Endothelial cell (in vitro differentiated cells): ENCODE measurements at regions not wholly inside any gene's neighbourhood (a gene's known extent, or its start where the extent isn't known, plus 50 kb on each side); places are given as distances from the start of the nearest gene placed in this dataset.

Experiments
- DNase-seq: peaks from one replicate; pipeline ENCODE4 v3.0.0; 2021; ENCODE audit warnings: low spot score
- H3K27ac Mint-ChIP-seq: one replicate; pipeline ENCODE4 v1.8.0; 2021; ENCODE audit warnings: mixed read lengths, inconsistent platforms; ENCODE audit not compliant: unreplicated experiment
- H3K27me3 Mint-ChIP-seq: one replicate; pipeline ENCODE4 v1.8.0; 2021; ENCODE audit warnings: mild to moderate bottlenecking, moderate library complexity, mixed read lengths, inconsistent platforms; ENCODE audit not compliant: unreplicated experiment
- H3K36me3 Mint-ChIP-seq: one replicate; pipeline ENCODE4 v1.8.0; 2021; ENCODE audit warnings: mild to moderate bottlenecking, low read depth, mixed read lengths, inconsistent platforms; ENCODE audit not compliant: unreplicated experiment
- H3K4me1 Mint-ChIP-seq: one replicate; pipeline ENCODE4 v1.8.0; 2021; ENCODE audit warnings: mild to moderate bottlenecking, mixed read lengths, inconsistent platforms; ENCODE audit not compliant: unreplicated experiment
- H3K4me3 Mint-ChIP-seq: one replicate; pipeline ENCODE4 v1.8.0; 2021; ENCODE audit warnings: mild to moderate bottlenecking, mixed read lengths, inconsistent platforms; ENCODE audit not compliant: unreplicated experiment
- H3K9me3 Mint-ChIP-seq: one replicate; pipeline ENCODE4 v1.8.0; 2021; ENCODE audit warnings: mixed read lengths, inconsistent platforms; ENCODE audit not compliant: unreplicated experiment
- TF ChIP-seq, protein P1 (sequence below): fragments of 200-600 bp; sonication (generic); IDR thresholded peaks from one replicate; pipeline ENCODE4 v1.5.0; 2021; ENCODE audit warnings: antibody characterized with exemption; ENCODE audit not compliant: unreplicated experiment

DNA sequence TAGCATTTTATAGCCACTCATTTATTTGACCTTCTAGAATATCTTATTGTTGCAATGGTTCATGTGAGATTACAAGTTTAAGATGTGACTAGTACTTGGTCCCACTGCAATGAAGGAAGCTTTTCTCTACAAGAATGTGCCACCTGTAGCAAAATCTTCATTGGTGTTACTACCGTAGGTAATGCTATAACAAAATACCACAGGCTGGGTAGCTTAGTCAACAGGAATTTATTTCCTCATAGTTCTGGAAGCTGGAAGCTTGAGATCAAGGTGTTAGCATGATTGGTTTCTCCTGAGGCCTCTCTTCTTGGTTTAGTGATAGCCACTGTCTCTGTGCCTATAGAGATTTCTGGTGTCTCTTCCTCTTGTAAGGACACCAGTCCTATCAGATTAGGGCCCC, 441.0 kb downstream of the GPM6A start:
- Mint-ChIP-seq H3K36me3 (no peaks in the 10 kb centered on the region), H3K4me3 (no peak overlapping the region), H3K4me1 (no peaks in the 10 kb centered on the region), H3K9me3 (no peaks in the 10 kb centered on the region), H3K27me3 (peaks cover 3% of the 10 kb centered on the region), H3K27ac (no peak overlapping the region)
- DNase-seq: no peak
- TF ChIP-seq, protein P1, sequence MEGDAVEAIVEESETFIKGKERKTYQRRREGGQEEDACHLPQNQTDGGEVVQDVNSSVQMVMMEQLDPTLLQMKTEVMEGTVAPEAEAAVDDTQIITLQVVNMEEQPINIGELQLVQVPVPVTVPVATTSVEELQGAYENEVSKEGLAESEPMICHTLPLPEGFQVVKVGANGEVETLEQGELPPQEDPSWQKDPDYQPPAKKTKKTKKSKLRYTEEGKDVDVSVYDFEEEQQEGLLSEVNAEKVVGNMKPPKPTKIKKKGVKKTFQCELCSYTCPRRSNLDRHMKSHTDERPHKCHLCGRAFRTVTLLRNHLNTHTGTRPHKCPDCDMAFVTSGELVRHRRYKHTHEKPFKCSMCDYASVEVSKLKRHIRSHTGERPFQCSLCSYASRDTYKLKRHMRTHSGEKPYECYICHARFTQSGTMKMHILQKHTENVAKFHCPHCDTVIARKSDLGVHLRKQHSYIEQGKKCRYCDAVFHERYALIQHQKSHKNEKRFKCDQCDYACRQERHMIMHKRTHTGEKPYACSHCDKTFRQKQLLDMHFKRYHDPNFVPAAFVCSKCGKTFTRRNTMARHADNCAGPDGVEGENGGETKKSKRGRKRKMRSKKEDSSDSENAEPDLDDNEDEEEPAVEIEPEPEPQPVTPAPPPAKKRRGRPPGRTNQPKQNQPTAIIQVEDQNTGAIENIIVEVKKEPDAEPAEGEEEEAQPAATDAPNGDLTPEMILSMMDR: no peak

DNA sequence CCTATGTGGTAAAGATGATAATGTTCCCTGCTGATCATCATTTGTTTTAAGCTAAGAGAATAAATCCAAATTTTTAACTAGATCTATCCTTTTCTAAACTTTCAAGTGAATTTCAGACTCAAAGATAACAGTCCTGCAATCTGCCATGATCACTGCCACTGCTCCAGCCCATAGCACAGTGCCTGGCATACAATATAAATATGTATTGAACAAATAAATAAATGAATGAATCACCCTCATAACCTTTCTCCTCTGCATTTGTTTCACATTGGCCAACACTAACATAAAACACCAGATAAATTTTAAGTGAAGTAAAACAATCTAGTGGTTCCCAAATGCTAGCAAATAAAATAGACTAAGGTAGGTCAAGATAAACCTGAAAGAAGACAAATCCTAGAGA, 439.0 kb downstream of the GPM6A start:
- Mint-ChIP-seq H3K4me1 (no peaks in the 10 kb centered on the region), H3K4me3 (no peak overlapping the region), H3K9me3 (no peaks in the 10 kb centered on the region), H3K27me3 (no peaks in the 10 kb centered on the region), H3K27ac (no peak overlapping the region), H3K36me3 (no peaks in the 10 kb centered on the region)
- no peak for DNase-seq
- TF ChIP-seq, protein P1: no peak

GRCh38 chr4:175374459-175374858, 437.6 kb downstream of the GPM6A start:
- DNase-seq: no peak
- TF ChIP-seq, protein P1: no peak
- Mint-ChIP-seq H3K27ac (no peak overlapping the region), H3K9me3 (no peaks in the 10 kb centered on the region), H3K36me3 (no peaks in the 10 kb centered on the region), H3K4me1 (no peaks in the 10 kb centered on the region), H3K27me3 (no peaks in the 10 kb centered on the region), H3K4me3 (no peak overlapping the region)

GRCh38 chr4:175376287-175376977, 435.6 kb downstream of the GPM6A start:
- Mint-ChIP-seq H3K27me3 (no peaks in the 10 kb centered on the region), H3K4me1 (no peaks in the 10 kb centered on the region), H3K9me3 (no peaks in the 10 kb centered on the region), H3K36me3 (no peaks in the 10 kb centered on the region), H3K4me3 (no peak overlapping the region), H3K27ac (no peak overlapping the region)
- no peak for DNase-seq
- TF ChIP-seq, protein P1: no peak

DNA sequence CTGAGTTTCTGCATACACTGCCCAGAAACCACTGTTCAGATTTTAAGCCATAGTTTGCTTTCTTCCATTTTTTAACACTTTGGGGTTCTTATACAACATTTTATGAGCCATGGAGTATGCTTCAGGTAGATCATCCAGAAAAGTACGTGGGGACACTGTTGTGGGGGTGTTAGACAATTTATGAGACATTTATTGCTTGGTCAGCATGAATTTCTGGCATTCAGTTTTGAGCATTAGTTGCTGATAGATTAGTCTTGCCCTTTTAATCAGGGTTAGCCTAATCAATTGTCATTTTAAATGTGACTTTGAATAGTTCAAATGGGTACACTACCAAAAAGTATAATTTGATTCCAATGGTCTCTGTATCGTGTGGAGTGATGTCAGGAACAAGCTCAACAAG, 434.9 kb downstream of the GPM6A start:
- H3K27ac Mint-ChIP-seq: no peak overlapping the region
- H3K4me1 Mint-ChIP-seq: no peaks in the 10 kb centered on the region
- no peaks in the 10 kb centered on the region for H3K27me3 Mint-ChIP-seq
- H3K4me3 Mint-ChIP-seq: no peak overlapping the region
- H3K36me3 Mint-ChIP-seq: no peaks in the 10 kb centered on the region
- TF ChIP-seq, protein P1: no peak
- DNase-seq: no peak
- H3K9me3 Mint-ChIP-seq: no peaks in the 10 kb centered on the region
